DMS114 treated with DMSO at 0.1 percent for 48 hours (cell line): ENCODE measurements at regions not wholly inside any gene's neighbourhood (a gene's known extent, or its start where the extent isn't known, plus 50 kb on each side); places are given as distances from the start of the nearest gene placed in this dataset.
"Not testable (repeated sequence)": the region's sequence is repeated elsewhere in the genome, so short reads cannot be mapped to it uniquely, and the experiment has no call there.

Experiments
- DNase-seq: peaks from one replicate; lab custom pipeline; 2025; ENCODE audit not compliant: unreplicated experiment; lab: John Stamatoyannopoulos, UW

DNA sequence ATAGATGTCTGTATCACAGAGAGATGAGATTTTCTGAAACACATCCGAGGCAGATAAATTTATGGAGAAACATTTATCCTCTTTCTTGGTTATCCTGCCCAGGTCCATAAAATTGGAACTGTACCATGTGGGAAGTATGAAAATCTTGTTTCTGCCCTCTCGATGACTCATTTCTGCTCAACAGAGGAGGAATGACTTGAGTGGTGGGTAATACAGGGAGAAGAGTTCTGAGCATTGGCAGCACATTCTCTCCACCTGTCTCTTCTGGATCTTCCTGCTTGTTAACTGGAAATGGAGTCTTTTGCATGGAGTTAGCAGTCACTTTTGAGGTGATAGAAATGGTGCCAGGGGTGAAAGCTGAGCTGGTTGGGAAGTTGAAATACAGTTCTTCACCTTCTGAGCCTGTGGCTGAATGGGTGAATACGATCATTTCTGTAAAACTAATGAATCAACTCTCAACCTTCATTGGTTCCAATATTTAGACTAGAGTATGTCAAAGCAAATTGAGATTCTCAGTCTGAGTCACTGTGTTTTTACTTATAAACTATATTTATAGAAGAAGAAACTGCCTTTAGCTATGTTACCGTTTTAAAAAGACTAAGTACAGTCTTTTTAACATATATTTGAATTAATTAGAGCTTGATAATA, 945.5 kb downstream of the SORCS3 start:
- no peak for DNase-seq

DNA sequence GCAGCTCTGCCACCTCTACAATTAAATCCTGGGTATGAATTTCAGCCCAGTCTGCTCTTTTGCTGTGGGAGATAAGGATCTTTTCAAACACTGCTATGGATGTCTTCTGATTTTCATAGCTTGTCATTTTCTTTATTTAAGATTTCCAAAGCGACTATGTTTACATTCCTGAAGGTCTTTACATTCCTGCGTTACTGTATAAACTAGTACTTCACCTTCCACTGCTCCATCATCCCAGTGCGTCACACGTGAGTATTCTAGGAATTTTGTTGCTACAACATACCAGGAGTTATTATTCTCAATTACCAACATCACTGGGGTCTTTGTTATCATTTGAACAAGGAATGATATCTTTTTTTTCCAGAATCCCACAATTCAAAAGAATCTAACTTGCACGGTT, 944.7 kb downstream of the SORCS3 start:
- no peak for DNase-seq

DNA sequence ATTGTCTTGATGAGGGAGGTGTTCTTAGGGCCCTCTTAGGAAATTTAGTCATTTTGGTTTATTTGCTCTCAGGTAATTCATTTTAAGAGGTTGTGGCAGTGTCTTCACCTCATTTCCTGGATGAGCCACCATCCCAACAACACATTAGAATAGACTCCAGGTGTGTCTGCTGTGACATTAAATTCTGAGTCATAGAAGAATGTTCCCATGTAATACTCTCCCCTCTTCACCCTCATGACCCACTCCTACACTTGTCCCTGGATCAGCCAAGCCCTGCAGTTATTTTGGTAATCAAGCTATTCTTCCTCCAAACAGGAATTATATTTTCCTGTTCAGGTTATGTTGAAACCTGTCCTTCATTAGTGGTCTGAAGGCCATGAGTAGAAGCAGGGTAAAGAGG, 944.1 kb downstream of the SORCS3 start:
- DNase-seq, result no peak

DNA sequence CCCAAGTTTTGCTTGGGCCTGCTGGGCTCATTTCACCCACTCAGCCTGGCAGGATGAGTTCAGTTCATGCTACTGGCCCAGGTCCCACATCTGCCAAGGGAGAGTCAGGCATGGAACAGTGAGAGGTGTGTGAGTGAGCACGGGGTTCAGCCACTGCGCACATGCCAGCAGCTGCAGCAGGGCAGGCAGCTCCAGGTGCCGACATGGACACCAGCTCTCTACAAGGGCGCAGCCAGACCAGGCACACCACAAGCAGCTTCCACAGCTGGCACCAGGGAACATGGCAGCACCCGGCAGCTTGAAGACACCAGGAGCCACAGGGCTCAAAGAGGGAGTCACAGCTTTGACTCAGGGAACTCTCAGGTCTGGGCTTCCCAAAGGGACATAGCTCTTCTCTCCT, 938.0 kb downstream of the SORCS3 start:
- no peak for DNase-seq

DNA sequence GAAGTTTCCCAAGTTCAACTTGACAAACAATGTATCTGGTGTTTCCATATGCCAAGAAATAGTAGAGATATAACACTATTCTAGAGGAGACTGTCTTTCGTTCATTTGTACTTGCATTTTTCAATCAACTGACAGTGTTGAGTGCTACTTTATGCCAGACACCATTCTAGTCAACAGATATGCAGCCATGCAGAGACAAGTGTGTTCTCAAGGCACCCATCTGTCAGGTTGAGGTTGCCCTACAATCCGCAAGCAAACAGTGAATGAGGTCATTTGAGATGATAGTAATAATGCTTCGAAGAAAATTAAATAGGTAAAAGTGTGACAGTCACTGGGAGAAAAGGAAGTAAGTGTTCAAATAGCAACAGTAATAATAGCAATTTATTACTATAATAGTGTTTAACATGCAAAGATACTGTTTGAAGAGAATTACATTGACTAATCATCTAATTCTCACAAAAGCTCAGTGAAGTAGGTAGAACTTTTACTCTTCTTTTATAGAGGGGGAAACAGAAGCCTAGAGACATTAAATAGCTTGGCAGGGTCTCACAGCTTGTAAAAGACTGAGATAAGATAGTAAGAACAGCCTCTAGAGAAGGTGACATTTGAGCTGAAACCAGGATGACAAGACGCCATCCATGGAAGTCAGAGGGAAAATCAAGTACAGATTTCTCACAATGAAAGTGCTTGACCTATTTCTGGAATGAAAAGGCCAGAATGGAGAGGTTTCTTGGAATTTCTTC, 936.9 kb downstream of the SORCS3 start:
- no peak for DNase-seq

DNA sequence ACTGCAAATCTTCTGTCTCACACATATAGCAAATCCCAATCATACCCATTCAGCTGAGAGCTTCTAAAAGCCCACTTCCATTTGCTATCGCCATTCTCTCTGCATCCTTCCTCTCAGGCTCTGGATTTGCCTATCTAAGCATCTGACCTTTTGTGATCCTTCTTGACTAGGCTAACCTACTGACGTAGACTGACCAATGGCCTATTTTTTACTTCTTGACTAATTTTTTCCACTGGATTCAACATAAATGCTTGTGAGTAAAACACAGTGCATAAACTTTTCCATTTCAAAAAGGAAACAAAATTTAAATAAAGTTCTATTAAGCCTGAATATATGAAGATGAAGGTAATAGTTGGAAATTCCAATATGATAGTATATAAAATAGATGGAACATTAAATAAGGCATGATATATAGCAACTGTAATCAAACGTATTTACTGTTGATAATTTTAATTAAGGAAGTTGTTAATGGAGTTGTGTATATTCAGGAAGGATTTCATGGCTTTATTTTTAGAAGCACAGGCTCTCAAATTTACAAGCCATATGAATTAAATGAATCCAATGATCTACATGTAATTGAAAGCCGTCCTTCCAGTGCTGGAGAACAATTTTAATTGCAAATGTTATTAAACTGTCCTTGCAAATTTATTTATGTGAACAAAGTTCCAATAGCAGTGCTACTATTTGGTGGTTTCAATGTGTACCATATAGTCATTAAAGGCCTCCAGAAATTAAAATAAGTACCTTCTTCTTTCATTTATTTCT, 918.4 kb downstream of the SORCS3 start:
- no peak for DNase-seq

DNA sequence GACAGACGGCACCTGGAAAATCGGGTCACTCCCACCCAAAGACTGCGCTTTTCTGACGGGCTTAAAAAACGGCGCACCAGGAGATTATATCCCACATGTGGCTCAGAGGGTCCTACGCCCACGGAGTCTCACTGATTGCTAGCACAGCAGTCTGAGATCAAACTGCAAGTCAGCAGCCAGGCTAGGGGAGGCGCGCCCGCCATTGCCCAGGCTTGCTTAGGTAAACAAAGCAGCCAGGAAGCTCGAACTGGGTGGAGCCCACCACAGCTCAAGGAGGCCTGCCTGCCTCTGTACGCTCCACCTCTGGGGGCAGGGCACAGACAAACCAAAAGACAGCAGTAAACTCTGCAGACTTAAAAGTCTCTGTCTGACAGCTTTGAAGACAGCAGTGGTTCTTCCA, 909.4 kb downstream of the SORCS3 start:
- not testable (repeated sequence) for DNase-seq

DNA sequence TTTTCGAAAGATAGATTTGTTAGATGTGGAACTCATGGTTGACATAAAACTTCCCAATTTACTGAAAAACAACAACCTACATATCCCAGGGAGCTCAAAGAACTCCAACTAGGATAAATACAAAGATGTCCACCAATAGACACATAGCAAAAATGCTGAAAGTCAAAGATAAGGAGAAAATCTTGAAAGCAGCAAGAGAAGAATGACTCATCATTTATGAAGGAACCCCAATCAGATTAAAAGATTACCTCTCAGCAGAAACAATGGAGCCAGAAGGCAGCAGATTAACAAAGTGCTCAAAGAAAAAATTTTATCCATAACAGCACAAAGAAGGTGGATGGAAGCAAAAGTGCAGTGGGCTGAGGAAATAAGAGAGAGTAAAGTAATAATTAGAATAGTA, 908.6 kb downstream of the SORCS3 start:
- no peak for DNase-seq

DNA sequence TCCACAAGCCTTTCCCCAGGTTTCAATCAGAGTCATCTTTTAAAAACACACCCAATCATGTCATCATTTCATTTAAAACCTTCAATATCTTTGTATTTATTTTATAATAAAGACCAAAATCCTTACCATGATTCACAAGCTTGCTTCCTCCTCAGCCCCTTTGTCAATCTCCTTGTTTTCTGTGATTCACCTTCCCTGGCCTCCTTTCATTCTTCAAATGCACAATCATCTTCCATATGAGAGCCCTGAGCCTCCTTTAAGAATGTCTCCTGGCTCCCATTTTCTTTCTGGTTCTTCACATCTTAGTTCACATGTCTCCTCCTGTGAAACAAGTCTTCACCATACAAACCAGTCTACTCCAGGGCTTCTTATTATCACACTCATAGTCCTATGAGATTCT, 904.0 kb downstream of the SORCS3 start:
- DNase-seq, result no peak

DNA sequence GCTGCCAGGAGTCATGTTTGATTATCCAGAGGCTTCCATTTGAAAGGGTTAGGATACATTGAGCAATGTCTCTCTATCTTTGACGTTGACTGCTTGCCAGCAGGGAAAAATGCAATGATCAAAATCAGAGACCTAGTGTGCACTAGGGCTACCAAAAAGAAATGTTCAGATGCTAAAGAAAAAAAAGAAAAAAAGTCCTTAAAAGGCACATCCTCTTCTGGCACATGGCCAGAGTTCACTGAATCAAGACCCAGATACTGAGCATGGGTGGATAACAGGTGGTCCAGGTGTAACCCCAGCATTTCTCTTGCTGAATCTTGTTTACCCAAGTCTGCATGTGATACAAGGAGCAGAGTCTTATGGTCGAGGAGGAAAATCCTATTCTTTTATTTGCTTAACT, 899.3 kb downstream of the SORCS3 start:
- DNase-seq, result no peak

DNA sequence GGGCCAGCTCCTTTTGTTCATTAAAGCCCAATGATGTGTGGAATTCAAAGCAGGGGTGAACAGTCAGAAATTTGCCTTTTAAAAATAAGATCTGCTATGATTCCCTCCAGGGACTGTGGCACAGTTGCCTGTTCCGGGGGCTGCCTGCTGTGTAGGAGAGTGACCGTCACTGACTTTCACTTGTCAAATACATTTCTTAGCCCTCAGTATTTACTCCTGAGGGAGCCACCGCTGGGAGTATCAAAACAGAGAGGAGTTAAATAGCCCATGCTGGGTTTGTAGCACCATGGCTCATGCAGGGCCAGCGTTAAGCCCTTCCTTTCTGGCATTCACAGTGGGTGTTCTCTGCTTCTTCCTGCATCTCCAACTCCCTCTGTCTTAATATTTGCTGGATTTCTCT, 897.8 kb downstream of the SORCS3 start:
- DNase-seq, result no peak

DNA sequence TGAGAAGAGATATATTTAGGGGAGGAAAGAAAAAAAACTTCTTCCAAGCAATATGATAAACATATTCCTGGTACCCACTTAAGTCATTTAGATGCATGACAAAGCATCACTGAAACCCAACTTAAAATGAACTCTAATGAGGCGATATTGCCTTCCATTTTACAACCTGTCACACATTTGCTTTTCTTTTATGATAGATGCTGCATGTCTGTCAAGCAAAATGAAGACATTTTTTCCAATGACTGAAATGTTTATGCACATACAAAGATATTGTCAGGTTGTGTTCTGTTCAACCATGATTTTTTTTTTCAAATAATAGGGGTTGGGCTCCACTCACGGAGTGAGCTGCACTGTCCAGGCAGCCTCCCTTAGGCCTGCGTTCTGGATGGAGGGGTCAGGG, 894.4 kb downstream of the SORCS3 start:
- no peak for DNase-seq

DNA sequence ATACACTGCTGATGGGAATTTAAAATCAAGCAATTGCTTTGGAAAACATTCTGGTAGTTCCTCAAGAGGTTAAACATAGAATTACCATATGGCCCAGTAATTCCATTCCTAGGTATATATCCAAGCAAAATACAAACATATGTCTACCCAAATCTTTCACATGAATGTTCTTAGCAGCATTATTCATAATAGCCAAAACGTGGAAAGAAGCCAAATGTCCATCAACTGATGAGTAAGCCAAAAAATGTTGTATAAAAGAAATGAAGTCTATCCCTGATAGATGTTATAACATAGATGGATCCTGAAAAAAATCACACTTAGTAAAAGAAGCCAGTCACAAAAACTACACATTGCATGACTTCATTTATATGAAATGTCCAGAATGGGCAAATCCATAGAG, 893.0 kb downstream of the SORCS3 start:
- DNase-seq, result no peak

DNA sequence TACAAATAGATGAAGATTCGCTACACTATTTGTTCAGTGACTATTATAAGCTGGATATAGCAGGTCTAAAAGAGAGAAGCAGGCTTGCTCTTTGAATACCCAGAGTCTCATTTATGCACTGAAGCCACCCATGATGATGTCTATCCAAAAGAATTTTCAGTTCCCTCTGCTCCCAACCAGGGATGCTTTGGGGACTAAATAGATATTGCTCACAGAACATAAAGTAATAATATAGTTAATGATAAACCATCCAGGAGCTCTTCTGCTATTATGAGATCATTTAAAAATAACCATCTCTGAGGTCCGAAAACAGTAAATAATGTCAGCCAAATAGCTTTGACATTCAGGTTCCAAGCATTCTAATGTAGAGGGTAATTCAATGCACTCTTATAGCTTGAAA, 875.4 kb downstream of the SORCS3 start:
- DNase-seq, result no peak

DNA sequence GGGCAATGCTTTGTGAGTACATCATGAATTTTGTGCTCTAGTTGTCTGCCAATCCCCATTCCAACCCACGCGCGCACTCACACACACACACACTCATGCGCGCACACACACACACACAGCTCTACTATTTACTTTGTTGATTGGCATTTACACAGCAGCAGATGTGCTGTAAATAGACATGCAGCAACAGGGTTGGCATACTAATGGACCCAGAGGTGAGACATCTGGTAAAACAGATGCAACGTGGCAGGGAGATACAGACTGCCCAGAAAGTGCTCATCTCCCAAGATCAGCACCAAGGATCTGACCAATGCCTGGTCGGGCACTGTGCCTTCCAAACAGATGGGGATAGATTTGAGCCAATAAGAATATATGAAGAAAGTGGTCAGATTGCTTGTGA, 873.0 kb downstream of the SORCS3 start:
- DNase-seq, result no peak

DNA sequence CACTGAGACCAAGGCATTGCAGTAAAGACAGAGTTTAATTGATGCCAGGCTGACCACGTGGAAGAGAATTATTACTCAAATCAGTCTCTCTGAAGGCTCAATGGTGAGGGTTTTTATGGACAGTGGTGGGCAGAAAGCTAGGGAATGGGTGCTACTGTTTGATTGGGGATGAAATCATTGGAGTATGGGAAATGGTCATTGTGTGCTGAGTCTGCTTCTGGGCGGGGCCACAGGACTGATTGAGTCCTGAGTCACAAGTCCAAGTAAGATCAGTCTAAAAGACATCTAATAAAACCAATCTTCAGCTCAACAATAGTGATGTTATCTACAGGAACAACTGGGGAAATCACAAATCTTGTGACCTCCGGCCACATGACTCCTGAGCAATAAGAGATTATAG, 868.4 kb downstream of the SORCS3 start:
- no peak for DNase-seq

DNA sequence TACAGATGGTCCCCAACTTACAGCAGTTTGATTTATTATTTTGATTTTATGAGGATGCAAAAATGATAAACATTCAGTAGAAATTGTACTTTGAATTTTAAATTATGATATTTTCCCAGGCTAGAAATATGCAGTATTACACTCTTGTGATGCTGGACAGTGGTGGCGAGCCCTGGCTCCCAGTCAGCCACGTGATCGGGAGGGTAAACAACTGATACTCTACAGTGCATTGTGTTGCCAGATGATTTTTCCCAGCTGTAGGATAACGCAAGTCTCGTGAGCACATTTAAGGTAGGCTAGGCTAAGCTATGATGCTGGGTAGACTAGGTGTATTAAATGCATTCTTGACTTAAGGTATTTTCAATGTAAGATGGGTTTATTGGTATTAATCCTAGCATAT, 865.2 kb downstream of the SORCS3 start:
- no peak for DNase-seq

DNA sequence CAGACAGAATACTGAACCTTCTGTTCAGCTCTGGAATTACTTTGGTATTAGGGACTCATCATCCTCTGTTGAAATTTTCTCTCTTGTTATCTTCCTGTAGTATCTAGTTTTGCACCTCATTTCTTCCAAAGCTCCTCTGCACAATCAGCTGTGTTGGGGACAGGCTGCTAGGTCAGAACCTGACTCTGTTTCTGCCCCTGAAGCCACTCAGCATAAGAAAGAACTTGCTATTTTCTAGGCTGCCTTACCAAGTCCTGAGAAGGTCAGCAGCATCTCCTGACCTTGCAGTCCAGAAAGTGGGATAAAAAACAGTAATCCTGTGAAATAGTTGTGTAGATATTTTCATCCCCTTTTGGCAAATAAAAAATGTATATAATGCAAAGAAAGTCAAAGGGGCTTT, 862.6 kb downstream of the SORCS3 start:
- DNase-seq, result no peak

DNA sequence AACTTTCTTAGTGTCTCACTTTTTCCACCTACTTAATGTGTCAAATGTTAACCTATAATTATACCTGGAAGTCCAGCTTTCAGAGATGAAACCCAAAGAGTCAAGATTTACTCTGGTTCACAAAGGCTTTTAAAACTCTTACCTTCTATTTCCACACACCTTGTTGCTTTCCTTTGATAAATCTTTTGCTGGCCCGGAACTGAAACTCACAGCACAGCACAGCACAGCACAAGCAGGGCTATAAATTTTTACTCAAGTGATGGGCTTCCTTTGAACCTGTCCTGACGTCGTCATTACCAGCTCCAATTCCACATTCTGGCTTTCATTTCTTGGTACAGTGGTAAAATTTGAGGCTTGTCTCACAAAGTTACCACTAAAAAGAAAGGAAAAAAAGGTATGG, 861.0 kb downstream of the SORCS3 start:
- DNase-seq, result no peak

DNA sequence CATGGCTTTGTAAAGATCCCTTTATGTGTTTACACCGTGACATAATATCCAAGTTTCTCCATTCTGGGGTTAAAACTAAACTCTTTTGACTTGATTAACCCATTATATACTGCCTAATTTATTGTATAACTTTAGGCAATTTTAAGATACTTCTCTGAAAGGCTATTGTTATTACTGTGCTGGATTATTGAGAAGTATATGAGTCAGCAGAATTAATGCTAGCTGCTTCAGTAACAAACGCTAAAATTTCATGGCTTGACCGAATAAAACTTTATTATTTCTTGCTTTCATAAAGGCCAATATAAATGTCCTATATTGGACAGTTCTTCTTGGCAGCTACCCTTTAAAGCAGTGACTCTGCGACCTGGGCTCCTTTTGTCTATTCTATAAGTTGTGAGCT, 853.9 kb downstream of the SORCS3 start:
- DNase-seq, result no peak

DNA sequence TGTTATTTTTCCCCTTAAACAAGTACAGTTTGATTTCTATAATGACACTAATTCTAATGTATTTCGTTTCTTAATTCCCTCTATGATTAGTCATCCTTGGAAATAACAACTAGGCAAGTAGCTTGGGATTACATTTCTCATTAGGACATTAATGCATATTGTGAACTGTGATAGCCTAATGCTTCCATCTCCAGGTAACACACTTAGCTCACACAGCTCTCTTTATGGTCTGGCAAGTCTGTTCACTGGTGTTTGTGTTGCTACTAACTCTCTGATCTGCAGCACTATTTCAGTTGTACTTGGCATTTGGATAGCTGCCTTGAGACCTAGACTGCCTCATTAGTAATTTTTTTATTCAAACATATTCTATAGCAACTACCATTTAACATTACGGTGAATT, 853.2 kb downstream of the SORCS3 start:
- DNase-seq, result no peak

DNA sequence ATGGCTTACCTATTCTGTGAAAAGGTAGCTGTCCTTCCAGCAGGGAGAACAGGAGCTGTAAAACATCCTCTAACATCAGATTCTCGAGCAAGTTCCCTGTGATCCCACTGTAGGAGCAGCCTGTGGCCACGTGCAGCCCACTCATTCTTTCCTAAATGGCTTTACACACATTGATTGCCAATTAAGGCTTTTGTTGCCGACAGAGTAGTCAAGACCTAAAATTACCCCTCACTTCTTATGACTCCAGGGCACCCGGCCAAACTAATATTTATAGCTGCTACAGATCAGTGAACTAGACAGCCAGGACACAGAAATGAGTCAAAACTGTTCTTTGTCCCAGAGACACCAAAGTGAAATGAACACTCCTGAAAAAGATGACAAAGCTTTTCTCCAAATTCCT, 832.1 kb downstream of the SORCS3 start:
- DNase-seq, result no peak
